ENCODE measurements at regions not wholly inside any gene's neighbourhood (a gene's known extent, or its start where the extent isn't known, plus 50 kb on each side); places are given as distances from the start of the nearest gene placed in this dataset.

GRCh38 chr6:74715355-74716085 is 490.3 kb downstream of the COL12A1 start:
- TF ChIP-seq GATA3 (IDR thresholded peaks at IDR 0.05; ENCODE audit: low read depth, low read length), result no peak
- no peak for TF ChIP-seq GATA2 (IDR thresholded peaks at IDR 0.05; ENCODE audit: low read depth, low read length)

GRCh38 chr6:74713941-74714340 is 491.9 kb downstream of the COL12A1 start:
- no peak for TF ChIP-seq GATA3 (IDR thresholded peaks at IDR 0.05; ENCODE audit: low read depth, low read length)
- no peak for TF ChIP-seq GATA2 (IDR thresholded peaks at IDR 0.05; ENCODE audit: low read depth, low read length)

GRCh38 chr6:74705451-74705850 is 500.4 kb downstream of the COL12A1 start:
- TF ChIP-seq GATA2 (IDR thresholded peaks at IDR 0.05; ENCODE audit: low read depth, low read length) (no peak), GATA3 (IDR thresholded peaks at IDR 0.05; ENCODE audit: low read depth, low read length) (no peak)

- TF ChIP-seq GATA3 (IDR thresholded peaks at IDR 0.05; ENCODE audit: low read depth, low read length), result no peak
- TF ChIP-seq GATA2 (IDR thresholded peaks at IDR 0.05; ENCODE audit: low read depth, low read length), result no peak
Observed at GRCh38 chr6:74690365-74690764, 515.5 kb downstream of the COL12A1 start.

GRCh38 chr6:74689601-74690000 is 516.3 kb downstream of the COL12A1 start:
- TF ChIP-seq GATA3 (IDR thresholded peaks at IDR 0.05; ENCODE audit: low read depth, low read length), result no peak
- no peak for TF ChIP-seq GATA2 (IDR thresholded peaks at IDR 0.05; ENCODE audit: low read depth, low read length)

- TF ChIP-seq GATA2 (IDR thresholded peaks at IDR 0.05; ENCODE audit: low read depth, low read length) (no peak), GATA3 (IDR thresholded peaks at IDR 0.05; ENCODE audit: low read depth, low read length) (no peak)
Observed at GRCh38 chr6:74677463-74677862, 528.4 kb downstream of the COL12A1 start.

- no peak for TF ChIP-seq GATA3 (IDR thresholded peaks at IDR 0.05; ENCODE audit: low read depth, low read length)
- no peak for TF ChIP-seq GATA2 (IDR thresholded peaks at IDR 0.05; ENCODE audit: low read depth, low read length)
Observed at GRCh38 chr6:74676906-74677305, 528.9 kb downstream of the COL12A1 start.

- TF ChIP-seq GATA3 (IDR thresholded peaks at IDR 0.05; ENCODE audit: low read depth, low read length) (no peak), GATA2 (IDR thresholded peaks at IDR 0.05; ENCODE audit: low read depth, low read length) (no peak)
Observed at GRCh38 chr6:74674377-74674776, 531.5 kb downstream of the COL12A1 start.

- TF ChIP-seq GATA2 (IDR thresholded peaks at IDR 0.05; ENCODE audit: low read depth, low read length), result no peak
- no peak for TF ChIP-seq GATA3 (IDR thresholded peaks at IDR 0.05; ENCODE audit: low read depth, low read length)
Observed at GRCh38 chr6:74671558-74672025, 534.3 kb downstream of the COL12A1 start.

- TF ChIP-seq GATA2 (IDR thresholded peaks at IDR 0.05; ENCODE audit: low read depth, low read length), result no peak
- TF ChIP-seq GATA3 (IDR thresholded peaks at IDR 0.05; ENCODE audit: low read depth, low read length), result no peak
Observed at GRCh38 chr6:74658391-74658790, 547.5 kb downstream of the COL12A1 start.

GRCh38 chr6:74657931-74658330 is 547.9 kb downstream of the COL12A1 start:
- TF ChIP-seq GATA3 (IDR thresholded peaks at IDR 0.05; ENCODE audit: low read depth, low read length), result no peak
- no peak for TF ChIP-seq GATA2 (IDR thresholded peaks at IDR 0.05; ENCODE audit: low read depth, low read length)

GRCh38 chr6:74657011-74657410 is 548.8 kb downstream of the COL12A1 start:
- no peak for TF ChIP-seq GATA3 (IDR thresholded peaks at IDR 0.05; ENCODE audit: low read depth, low read length)
- TF ChIP-seq GATA2 (IDR thresholded peaks at IDR 0.05; ENCODE audit: low read depth, low read length), result no peak

GRCh38 chr6:74656453-74656852 is 549.4 kb downstream of the COL12A1 start:
- TF ChIP-seq GATA3 (IDR thresholded peaks at IDR 0.05; ENCODE audit: low read depth, low read length) (no peak), GATA2 (IDR thresholded peaks at IDR 0.05; ENCODE audit: low read depth, low read length) (no peak)

GRCh38 chr6:74654296-74654695 is 551.6 kb downstream of the COL12A1 start:
- TF ChIP-seq GATA3 (IDR thresholded peaks at IDR 0.05; ENCODE audit: low read depth, low read length), result no peak
- no peak for TF ChIP-seq GATA2 (IDR thresholded peaks at IDR 0.05; ENCODE audit: low read depth, low read length)

Data from SH-SY5Y (cell line).